MM.1S (cell line): ENCODE measurements at regions not wholly inside any gene's neighbourhood (a gene's known extent, or its start where the extent isn't known, plus 50 kb on each side); places are given as distances from the start of the nearest gene placed in this dataset.

ENCODE experiments used
- CTCF ChIP-seq: fragments of 300-600 bp; sonication (generic); IDR thresholded peaks from 2 replicates; pipeline ENCODE4 v1.5.1; 2016; ENCODE audit warnings: antibody characterized with exemption, low read length, mixed read lengths
- EZH2 ChIP-seq: fragments of 300-600 bp; sonication (generic); optimal IDR thresholded peaks from 2 replicates; pipeline ENCODE3; 2017; ENCODE audit warnings: low read depth, mild to moderate bottlenecking, antibody characterized with exemption, low read length, mixed read lengths

GRCh38 chr2:12463189-12463588 is 253.5 kb upstream of the TRIB2 start:
- TF ChIP-seq CTCF (no peak), EZH2 (no peak)
